HG03159 (cell line): ENCODE measurements at regions not wholly inside any gene's neighbourhood (a gene's known extent, or its start where the extent isn't known, plus 50 kb on each side); places are given as distances from the start of the nearest gene placed in this dataset.

Experiments used
- ATAC-seq: cut with Tn5 transposase; IDR thresholded peaks from one replicate; pipeline ENCODE4 v1.9.1; 2021; ENCODE audit warnings: mild to moderate bottlenecking, moderate library complexity; ENCODE audit not compliant: unreplicated experiment

DNA sequence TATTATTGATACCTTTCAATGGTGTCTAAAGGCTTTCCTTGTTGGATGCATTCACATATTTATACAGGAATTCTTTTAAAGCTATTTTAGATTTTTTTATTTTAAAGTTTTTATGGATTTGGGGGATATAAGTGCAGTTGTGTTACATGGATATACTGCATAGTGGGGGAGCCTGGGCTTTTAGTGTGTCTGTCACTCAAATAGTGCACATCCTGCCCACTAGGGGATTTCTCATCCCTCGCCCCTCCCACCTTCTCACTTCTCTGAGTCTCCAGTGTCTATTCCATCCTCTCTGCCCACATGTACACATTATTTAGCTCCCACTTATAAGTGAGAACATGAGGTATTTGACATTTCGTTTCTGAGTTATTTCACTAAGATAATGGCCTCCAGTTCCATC lies 154.0 kb upstream of the MKI67 start:
- no peak for ATAC-seq

DNA sequence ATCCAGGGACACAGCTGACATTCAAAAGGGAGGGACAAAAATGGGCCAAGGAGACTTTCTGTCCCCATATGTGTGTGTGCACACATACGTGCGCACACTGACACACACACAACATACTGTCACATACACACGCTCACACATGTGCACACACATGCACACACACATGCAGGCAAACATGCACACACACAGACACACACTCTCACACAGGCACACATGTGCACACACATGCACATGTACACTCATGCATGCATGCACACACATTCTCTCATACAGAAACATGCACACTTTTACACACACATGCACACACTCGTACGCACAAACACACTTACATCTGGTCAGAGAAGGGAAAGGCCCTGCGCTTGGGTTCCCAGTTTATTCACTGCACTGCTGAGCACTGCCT lies 155.1 kb upstream of the MKI67 start:
- ATAC-seq, result no peak

DNA sequence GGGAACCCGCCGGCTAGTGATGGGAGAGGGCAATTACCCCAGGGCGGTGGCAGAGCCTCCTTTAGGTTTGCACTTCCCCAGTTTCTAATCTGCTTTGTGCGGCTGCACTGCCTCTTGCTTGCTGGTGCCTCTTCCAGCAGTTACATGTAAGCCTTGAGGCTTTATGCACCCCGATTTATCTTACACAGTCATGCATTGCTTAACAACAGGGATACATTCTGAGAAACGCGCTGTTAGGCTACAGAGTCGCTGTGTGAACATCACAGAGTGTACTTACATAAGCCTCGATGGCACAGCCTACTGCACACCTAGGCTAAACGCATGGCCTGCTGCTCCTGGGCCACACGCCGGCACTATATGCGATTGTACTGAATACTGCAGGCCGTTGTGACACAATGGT lies 155.6 kb upstream of the MKI67 start:
- no peak for ATAC-seq

DNA sequence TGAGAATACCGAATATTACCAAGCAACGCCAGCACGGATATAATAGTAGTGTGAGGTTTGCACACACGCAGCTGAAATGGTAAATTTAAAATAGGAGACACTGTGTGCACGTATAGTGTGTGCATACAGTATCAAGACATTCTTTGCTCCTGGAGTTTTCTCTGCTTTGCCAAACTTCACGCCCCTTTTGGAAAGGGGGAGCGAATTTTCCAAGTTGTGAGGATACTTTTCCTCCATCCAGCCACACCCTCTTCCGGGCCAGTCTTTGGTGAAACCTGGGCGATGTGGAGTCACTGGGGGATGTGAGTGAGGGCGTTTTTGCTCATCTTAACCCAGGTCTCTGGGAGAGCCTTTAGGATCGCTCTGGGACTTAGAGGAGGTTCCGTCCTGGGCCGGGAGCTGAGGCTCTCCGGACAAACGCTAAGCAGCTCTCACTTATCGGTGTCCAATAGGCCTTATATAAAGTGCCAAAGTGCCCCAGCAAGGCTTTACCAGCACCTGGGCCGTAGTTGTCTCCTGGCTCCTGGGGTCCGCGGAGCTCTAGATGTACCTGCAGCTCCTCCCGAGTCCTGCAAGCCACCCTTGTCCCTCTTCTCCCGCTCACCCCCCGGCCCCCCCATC lies 160.0 kb upstream of the MKI67 start:
- no peak for ATAC-seq

DNA sequence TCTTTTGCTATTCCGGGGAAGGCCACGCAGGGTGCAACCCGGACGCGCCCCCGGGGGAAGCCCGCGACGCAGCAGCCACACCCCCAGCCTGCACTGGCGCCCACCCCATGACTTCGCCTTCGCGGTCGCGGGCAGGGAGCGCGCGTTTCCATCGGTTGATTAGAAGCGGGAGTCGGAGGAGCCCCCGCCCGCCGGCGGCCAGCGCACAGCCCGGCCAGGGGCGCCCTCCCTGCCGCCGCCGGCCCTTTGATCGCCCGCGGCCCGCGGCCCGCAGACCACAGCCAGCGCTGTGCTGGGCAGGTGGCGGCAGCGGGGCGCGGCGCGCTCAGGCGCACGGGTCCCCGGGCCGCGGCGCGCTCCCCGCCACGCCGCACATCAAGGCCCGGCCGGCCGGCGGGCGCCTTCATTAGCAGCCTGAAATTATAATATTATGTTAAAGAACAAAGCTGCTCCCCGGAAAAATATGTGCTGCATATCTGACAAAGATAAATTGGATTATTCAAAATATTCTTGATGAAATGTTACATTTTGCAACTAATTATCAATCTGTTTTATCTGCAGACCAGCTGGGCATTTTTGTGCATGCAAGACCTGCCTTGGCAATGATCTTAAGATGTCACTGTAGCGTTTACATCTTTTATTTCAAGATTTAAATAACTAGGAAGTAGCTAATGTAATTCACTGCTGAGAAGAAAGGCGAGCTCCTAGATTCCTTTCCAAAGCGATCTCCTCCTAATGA lies 160.7 kb upstream of the MKI67 start:
- ATAC-seq, result no peak

DNA sequence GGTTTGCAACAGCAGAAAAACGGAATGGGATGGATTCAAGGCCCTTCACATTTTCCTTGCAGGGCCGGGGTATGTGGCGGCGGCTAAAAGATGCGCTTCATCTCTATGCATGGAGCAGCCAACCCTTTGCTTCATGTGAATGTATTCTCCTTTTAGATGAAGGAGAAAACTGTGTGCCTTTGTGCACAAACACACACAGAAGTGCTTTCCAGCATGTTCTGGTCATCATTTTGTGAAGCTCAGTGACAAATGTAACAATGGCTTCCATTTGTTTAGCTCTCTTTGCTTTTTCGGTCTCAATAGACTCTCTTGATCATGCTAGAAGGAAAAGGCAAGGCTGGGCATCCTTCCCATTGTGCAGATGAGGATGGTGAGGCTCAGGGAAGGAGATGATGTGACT lies 161.7 kb upstream of the MKI67 start:
- no peak for ATAC-seq

DNA sequence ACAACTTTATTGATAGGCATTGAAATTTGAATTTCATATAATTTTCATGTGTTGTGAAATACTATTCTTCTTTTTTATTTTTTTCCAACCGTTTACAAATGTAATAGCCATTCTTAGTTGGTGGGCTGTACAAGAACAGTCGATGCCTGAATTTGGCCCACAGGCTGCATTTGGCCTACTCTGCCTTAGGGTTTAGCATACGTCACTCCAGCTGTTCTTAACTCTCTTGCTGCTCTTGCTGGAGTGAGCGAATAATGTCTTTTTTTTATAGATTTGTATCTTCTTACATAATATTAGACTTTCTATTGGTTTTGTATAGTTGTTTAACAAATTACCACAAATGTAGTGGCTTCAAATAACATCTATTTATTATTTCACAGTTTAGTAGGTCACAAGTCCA lies 163.4 kb upstream of the MKI67 start:
- ATAC-seq, result no peak

DNA sequence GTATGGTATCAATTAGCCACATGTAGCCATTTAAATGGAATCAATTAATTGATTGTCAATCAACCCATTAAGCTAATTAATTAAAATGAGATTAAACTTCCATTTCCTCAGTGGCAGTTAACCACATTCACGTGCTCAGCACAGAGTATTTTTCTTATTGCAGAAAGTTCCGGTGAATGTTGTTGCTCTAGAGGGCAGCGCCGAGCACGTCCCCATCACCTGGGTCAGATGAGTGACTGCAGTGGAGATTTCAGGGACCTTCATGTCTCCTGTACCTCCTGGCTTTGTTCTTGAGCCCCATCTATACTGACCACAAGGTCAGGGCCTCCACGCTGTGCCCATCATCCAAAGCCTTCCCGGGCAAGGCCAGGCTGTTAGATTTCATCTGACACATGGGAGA lies 168.8 kb upstream of the MKI67 start:
- no peak for ATAC-seq

DNA sequence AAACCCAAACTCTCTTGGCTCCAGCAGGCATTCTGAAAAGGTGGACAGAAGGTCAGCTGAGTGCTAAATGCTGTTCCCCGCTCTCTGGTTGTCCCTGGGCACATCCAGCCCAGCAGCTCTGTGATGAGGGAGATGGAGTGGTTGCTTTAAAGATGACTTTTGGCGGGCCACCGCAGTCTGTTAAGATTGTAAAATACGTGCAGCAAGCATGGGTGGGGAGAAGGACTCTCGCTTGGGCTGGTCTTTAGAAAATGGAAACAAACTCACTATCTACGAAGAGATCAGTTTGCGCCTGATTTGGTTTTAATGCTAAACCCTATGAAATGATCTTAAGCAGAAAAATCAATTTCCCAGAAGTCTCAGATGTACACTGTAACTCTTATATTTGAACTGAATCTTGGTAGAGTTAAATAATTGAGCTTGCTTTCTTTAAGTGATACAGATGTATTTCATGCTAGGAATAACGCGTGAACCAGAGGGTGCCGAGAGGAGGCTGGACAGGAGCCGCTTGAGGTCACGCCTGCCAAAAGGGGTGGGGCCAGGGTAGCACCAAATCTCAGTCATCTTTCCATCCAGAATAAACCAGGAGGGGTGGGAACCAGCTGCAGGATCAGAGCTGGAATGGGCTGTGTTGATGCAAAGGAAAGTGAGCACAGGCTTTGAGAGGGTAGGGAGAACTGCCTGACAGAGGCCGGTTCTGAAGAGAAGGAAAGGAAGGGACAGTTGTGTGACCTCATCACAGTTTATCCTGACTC lies 170.2 kb upstream of the MKI67 start:
- ATAC-seq, result no peak

DNA sequence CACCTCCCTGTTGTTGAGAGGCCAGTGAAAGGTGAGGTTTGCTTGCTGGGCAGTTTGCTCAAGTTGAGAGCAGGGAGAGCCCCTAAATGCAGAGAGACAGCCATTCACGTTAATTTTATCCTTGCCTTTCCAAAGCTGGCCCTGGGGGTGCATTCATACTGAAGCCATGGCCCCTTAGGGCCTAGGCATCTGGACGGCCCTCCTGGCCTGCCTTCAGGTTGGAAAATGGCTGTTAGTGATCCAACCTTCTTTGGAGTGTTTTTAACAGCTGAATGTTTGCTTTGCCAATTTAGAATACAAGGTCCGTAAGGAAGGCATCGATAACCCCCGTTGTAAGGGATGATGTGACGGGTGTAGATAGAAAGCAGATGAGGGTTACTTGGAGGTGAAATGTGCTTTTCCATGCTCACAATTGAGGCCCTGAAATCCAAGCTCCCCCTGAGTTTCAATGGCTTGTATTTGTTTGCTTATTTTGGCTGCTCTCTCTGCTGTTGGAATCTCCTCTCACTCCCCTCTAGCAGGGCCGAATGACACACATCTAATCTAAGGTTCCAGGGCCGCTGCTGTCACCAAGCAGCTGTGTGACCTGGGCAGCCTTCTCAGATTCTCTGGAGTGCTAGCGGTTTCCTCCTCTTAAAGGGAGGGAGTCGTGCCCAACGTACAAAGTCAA lies 171.6 kb upstream of the MKI67 start:
- ATAC-seq, result no peak

DNA sequence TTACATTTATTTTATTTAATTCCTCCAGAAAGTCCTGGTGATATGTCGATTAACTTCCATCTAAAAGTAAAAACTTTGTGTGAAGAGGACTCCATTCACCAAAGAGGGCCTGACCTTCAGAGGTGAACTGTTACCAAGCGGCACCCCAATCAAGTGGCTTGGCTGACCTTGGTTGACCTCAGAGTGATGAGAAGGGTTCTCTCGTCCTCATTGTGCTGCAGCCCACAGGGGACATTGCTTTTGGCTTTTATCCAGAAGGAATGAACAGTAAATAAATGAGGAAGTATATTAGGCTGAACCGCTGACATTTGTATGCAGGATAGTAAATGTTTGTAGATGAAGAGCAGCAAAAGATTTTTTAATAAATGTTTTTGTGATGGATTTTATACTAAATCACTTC lies 172.4 kb upstream of the MKI67 start:
- no peak for ATAC-seq

DNA sequence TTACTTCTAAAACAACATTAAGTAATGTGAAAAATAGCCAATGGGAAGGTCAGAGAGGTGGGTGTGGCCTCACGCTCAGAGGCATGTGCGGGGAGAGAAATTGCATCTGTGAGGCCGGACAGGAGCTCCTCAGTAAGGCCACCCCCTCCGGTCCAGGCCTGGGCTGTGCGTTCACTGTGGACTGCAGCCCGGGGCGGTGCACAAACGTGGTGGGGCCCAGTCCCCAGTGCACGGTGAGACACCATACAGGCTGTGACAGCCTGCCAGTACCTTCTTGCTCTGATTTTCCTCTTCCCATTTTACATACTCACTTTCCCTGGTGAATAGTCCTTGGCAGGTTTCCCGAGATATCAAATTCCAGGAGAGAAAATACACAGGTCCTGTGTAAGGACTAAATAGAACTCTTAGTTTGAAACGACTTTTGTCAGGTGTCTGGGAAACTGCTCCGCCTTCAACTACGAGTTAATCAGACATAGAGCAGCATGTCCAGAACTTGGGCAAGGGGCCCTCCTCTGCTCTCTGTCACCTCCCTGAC lies 174.1 kb upstream of the MKI67 start:
- ATAC-seq, result no peak

DNA sequence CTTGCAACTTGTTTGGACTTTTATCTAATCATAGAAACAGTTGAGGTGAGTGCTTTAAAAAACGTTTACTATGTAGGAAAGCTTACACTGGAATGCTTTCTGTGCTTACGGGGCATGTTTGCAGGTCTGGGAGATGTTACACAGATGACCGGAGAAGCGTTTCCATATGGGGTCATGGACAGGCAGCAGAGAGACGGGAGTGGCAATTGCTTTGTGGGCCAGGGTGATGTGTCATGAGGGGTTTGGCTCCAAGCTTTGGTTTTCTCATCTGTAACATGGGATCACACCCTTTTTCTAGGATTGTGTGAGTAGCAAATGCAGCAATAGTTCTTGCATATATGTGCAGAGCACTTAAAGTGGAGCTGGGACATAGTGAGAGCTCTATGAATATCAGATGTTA lies 174.8 kb upstream of the MKI67 start:
- ATAC-seq, result no peak

DNA sequence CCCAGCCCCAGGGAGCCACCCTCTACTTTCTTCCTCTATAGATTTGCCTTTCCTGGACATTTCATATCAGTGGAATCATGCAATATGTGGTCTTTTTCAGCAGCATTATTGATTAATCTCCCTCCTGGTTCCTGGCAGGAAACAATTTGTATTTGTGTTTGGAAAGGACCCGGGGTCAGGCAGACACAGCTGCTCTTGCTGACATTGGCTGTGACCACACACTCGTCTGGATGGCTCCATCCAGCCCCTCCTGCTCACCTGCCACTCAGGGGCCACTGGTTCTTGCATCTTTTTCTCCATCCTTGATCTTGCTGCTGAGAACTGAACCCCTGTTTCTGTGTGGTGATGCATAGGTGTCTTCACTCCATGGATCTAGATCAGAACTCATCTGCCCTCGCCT lies 176.6 kb upstream of the MKI67 start:
- no peak for ATAC-seq

DNA sequence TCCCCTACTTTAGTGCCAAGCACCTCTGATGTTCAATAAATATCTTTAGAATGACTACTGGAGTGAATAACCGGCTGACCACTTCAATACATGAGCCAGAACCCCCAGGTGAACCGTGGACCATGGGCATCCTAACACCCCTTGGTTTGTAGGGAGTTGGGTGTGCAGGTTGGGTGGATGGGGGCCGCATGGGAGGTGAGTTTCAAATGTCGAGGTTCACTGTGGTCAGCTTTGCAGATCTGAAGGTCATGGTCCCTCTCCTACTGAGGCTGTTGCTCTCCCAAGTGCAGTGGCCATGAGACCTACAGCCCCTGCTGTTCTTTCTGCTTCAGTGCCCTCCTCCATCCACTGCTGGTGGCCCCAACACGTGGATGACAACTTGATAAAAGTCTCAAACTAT lies 178.0 kb upstream of the MKI67 start:
- ATAC-seq, result no peak

DNA sequence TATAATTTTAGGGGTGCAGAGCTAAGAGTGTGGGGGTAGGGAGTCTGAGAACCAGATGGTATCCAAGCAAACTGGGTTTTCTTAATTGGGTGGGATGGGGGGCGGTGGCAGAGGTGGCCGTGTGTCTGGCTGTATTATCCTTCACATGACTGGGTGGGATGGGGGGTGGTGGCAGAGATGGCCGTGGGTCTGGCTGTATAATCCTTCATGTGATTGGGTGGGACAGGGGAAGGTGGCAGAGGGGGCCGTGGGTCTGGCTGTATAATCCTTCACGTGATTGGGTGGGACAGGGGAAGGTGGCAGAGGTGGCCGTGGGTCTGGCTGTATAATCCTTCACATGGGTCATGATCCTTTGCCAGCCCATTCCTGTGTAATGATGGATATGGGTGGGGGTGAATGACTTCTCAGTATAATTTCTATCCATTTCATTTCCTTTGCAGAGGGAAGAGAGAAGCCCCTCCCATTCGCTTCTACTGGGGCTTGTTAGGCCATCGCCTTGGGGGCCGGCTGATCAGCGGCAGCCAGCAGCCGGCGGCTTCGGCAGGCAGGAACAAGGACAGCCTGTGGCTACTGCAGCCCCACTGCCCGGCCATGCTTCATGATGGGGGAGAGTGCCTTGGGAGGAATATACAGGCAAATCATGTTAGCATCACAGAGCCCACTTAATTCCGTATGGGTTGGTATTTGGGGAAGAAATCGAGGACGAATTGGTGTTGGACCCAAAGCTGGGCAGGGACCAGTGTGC lies 179.6 kb upstream of the MKI67 start:
- no peak for ATAC-seq

DNA sequence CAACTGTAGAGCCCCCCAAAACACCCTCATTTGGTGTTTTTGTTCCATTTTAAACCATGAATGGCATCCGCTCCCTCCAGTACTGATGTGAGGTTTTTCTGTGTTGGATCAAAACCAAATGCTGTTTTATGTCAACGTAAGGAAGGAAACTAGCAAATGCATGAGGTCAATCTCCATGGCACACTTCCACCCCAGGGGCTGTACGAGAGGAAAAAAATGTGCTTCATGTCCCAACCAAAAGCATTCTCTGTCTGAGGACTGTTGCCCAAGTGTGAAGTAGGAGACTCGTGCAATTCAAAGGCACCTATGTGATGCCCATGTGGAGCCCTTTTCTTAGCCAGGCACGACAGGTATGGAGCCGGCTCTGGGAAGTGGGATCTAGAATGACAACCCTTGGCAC lies 180.3 kb upstream of the MKI67 start:
- no peak for ATAC-seq

DNA sequence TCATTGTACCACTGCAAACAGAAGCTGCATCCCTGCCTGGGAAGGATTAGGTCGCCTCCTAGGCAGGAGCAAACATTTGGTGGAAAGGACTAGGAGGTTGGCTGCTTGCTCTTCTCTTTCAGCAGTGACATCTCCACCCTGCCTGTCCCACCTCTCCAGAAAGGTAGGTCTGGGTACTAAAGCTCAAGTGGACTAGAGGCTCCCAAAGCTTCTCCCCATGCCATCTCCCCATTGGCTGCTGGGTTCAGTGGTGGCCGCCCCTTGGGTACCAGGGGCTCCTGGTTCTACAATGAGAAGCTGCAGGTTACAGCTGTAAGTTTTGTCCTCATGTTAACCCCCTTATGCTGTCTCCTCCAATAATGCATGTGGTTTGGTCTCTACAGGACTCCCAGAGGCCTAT lies 180.7 kb upstream of the MKI67 start:
- ATAC-seq, result no peak

DNA sequence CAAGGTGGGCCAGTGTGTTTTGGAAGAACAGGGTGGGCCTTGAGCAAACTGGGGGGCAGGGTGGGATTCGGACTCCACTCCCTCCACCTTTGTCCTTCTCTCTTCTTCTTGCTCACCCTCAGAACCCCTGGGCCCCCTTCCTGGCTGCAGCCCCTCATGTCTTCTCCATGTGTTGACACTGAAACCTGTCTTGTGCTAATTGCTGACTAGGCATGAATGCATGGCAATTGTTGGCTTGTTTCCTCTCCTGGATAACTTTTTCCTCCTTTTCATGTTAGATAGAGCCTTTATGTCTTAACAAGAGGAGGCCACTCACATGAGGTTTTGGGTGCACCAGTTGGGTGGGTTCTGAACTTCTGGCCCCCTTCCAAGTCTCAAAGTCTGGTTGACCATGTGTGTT lies 181.6 kb upstream of the MKI67 start:
- no peak for ATAC-seq

DNA sequence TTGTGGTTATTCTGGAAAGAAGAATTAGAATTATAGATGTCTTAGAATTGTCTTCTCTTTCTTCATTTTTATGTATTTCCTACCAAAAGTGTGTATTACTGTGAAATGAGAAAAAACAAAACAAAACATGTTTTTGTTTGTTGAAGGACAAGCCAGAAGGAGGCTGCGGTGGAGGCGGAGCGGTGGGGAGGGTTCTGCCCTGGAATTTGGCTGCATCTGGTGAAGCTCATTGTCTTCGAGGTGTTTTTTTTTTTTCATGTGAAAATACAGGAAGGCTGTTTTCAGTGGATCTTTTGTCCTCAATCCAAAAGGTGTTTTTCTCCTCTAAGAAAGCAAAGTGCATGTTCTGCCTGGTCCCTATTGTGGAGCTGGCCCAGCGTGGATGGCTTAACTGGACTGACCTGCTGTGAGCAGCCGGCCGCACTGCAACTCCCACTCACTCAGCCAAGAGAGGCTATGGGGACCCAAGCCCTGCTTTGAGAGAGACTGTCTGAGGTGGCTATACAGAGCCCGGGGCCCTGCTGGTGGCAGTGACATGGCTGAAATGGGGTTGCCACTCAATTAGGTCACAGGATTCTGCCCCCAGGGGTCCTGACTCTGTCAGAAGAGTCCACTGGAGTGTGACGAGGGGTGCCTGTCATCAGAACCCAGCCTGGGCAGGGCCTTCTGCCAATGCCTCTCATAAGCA lies 184.9 kb upstream of the MKI67 start:
- no peak for ATAC-seq
